ENCODE measurements at regions not wholly inside any gene's neighbourhood (a gene's known extent, or its start where the extent isn't known, plus 50 kb on each side); places are given as distances from the start of the nearest gene placed in this dataset.
A peak's percentile ranks its signal among the peaks of the same experiment; 100 is the strongest.

DNA sequence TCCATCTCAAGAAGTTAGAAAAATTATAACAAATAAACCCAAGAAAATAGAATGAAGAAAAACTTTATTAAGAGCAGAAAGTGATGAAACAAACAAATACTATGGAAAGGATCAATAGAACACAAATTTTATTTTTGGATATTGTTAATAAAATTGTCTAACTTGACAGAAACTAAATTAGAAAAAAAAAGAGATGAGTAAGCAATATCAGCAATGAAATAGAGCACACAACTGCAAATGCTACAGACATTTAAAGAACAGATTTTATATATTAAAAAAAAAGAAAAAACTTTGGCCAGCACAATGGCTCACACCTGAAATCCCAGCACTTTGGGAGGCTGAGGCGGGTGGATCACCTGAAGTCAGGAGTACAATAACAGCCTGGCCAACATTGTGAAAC lies 628.0 kb downstream of the EPHA7 start:
- no peaks in the 10 kb centered on the region for H3K27me3 ChIP-seq
- no peak for TF ChIP-seq POLR2A (IDR thresholded peaks at IDR 0.05)
- no peaks in the 10 kb centered on the region for H3K9me3 ChIP-seq
- no peaks in the 10 kb centered on the region for H3K4me1 ChIP-seq
- 67% methylated on average over 1 of the region's 1 CpG for WGBS (ENCODE audit: insufficient coverage, low coverage, low lambda C conversion rate, missing lambda C conversion rate)
- H3K4me3 ChIP-seq: no peak overlapping the region
- intact Hi-C loops (cut with DNase I): no loop called here
- no peak overlapping the region for H3K27ac ChIP-seq
- DNase-seq (no peak), ATAC-seq (no peak)
- no peaks in the 10 kb centered on the region for H3K36me3 ChIP-seq

DNA sequence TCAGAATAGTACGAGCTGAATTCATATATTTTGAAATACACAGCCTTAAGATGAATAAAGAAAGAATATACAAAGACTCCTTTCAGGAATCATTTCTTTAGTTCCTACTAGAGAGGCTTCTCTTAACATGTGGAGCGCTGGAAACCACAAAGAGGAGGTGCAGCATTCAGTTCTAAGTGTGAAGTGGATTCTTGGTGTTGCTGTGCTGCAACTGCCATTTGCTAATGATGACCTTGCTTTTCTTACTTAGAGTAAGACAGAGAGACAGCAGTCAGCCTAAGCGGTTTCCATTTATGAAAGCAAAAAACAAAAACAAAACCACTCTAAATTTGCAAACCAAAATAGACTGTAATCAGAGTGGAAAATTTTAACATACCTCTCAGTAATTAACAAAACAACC lies 629.0 kb downstream of the EPHA7 start:
- H3K4me3 ChIP-seq: no peak overlapping the region
- ATAC-seq (no peak), DNase-seq (no peak)
- no peaks in the 10 kb centered on the region for H3K4me1 ChIP-seq
- intact Hi-C loops (cut with DNase I): no loop called here
- H3K27me3 ChIP-seq: no peaks in the 10 kb centered on the region
- 53% methylated on average over 3 of the region's 3 CpGs for WGBS (ENCODE audit: insufficient coverage, low coverage, low lambda C conversion rate, missing lambda C conversion rate)
- H3K9me3 ChIP-seq: no peaks in the 10 kb centered on the region
- H3K36me3 ChIP-seq: no peaks in the 10 kb centered on the region
- TF ChIP-seq, protein P1, sequence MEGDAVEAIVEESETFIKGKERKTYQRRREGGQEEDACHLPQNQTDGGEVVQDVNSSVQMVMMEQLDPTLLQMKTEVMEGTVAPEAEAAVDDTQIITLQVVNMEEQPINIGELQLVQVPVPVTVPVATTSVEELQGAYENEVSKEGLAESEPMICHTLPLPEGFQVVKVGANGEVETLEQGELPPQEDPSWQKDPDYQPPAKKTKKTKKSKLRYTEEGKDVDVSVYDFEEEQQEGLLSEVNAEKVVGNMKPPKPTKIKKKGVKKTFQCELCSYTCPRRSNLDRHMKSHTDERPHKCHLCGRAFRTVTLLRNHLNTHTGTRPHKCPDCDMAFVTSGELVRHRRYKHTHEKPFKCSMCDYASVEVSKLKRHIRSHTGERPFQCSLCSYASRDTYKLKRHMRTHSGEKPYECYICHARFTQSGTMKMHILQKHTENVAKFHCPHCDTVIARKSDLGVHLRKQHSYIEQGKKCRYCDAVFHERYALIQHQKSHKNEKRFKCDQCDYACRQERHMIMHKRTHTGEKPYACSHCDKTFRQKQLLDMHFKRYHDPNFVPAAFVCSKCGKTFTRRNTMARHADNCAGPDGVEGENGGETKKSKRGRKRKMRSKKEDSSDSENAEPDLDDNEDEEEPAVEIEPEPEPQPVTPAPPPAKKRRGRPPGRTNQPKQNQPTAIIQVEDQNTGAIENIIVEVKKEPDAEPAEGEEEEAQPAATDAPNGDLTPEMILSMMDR (IDR thresholded peaks at IDR 0.05): no peak
- TF ChIP-seq POLR2A (IDR thresholded peaks at IDR 0.05): no peak
- no peak overlapping the region for H3K27ac ChIP-seq

DNA sequence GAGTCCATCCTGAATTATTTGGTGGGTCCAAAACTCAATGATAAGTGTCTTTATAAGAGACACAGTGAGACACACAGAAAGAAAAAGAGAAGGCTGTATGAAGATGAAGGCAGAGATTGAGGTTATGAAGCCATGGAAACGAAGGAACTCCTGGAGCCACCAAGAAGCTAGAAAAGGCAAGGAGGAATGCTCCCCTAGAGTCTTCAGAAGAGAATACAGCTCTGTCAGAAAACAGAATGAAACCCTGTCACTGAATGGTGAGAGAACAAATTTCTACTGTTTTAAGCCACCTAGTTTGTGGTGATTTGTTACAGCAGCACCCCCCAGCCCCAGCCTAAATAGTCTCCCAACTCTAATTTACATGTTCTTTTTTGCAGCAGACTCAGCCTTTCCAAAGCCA lies 635.1 kb downstream of the EPHA7 start:
- Histone ChIP-seq H3K9me3 (no peaks in the 10 kb centered on the region), H3K27me3 (no peaks in the 10 kb centered on the region), H3K27ac (no peak overlapping the region), H3K4me3 (no peak overlapping the region), H3K36me3 (no peaks in the 10 kb centered on the region), H3K4me1 (no peaks in the 10 kb centered on the region)
- WGBS (ENCODE audit: insufficient coverage, low coverage, low lambda C conversion rate, missing lambda C conversion rate): 19% methylated on average over 1 of the region's 1 CpG
- TF ChIP-seq POLR2A (IDR thresholded peaks at IDR 0.05): no peak
- no peak for DNase-seq
- intact Hi-C loops (cut with DNase I): no loop called here
- ATAC-seq: no peak

DNA sequence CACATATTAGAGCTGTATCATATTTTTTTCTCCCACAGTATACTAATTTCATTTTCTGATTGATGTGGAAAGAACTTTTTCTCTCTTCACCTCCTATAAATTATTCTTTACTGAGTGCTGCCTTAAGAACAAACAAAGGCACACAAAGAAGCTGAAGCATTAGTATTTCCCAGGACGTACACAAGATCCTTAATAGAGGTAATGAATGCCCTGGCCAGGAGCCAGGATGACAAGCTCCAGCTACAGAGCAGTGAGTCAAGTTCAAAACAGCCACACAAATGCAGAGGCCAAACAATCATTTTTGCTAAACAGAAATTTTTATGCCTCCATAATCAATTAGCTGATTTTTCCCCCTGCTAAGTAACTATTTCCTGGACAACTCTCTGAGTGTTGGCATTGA lies 639.6 kb downstream of the EPHA7 start:
- DNase-seq: no peak
- no peak overlapping the region for H3K4me3 ChIP-seq
- no peaks in the 10 kb centered on the region for H3K27me3 ChIP-seq
- TF ChIP-seq, protein P1 (IDR thresholded peaks at IDR 0.05): no peak
- no peak for TF ChIP-seq POLR2A (IDR thresholded peaks at IDR 0.05)
- H3K4me1 ChIP-seq: no peaks in the 10 kb centered on the region
- ATAC-seq: no peak
- no peaks in the 10 kb centered on the region for H3K9me3 ChIP-seq
- H3K27ac ChIP-seq: no peak overlapping the region
- WGBS (ENCODE audit: insufficient coverage, low coverage, low lambda C conversion rate, missing lambda C conversion rate): 8% methylated on average over 1 of the region's 1 CpG
- intact Hi-C loops (cut with DNase I): no loop called here
- no peaks in the 10 kb centered on the region for H3K36me3 ChIP-seq

DNA sequence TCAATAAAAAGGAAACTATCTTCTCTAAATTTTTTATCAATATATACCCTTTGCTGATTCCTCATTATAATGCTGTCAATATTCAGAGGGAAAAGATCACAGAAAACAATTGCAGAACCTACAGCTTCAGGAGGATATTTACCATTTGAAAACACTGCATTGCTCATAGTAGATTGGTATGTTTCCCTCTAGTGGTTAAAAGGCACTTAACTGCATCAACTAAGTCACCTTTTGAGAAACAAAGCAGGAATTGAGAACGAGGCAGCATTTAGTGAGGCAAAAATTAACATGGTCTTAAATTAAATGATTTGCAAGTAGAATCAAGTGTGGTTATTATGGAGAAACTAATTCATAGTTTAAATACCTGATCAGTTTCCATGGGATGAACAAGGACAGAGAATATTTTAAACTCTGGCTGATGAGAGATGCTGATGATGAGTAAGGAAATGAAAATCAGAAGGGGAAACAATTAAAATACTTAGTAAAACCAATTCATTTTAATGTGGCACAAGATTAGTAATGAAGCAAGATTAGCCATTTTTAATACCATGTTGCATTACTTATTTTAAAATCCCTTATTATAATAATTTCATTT lies 642.1 kb downstream of the EPHA7 start:
- Histone ChIP-seq H3K4me3 (no peak overlapping the region), H3K27me3 (no peaks in the 10 kb centered on the region), H3K36me3 (no peaks in the 10 kb centered on the region), H3K4me1 (no peaks in the 10 kb centered on the region), H3K9me3 (no peaks in the 10 kb centered on the region), H3K27ac (no peak overlapping the region)
- TF ChIP-seq, protein P1 (IDR thresholded peaks at IDR 0.05): peak; percentile 12 to 39 (median 32)
- no peak for TF ChIP-seq POLR2A (IDR thresholded peaks at IDR 0.05)
- DNase-seq: no peak
- WGBS (ENCODE audit: insufficient coverage, low coverage, low lambda C conversion rate, missing lambda C conversion rate): 5% methylated on average over 1 of the region's 1 CpG
- peak in 1 of 4 donors; percentile 32 for ATAC-seq
- intact Hi-C loops (cut with DNase I): no loop called here

DNA sequence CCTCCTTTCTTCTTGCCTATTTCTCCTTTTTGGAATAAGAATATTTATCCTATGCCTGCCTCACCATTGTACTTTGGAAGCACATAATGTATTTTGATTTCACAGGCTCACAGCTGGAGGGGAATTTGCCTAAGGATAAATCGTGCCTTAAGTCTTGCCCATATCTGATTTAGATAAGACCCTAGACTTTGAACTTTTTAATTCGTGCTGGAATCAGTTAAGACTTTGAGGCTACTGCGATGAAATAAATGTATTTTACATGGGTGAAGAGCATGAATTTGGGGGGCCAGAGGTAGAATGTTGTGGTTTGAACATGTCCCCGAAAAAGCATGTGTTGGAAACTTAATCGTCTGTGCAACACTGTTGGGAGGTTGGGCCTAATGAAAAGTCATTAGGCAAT lies 648.8 kb downstream of the EPHA7 start:
- no peak for ATAC-seq
- WGBS (ENCODE audit: insufficient coverage, low coverage, low lambda C conversion rate, missing lambda C conversion rate): 39% methylated on average over 5 of the region's 5 CpGs
- H3K4me1 ChIP-seq: no peaks in the 10 kb centered on the region
- no peaks in the 10 kb centered on the region for H3K36me3 ChIP-seq
- no peak for TF ChIP-seq POLR2A (IDR thresholded peaks at IDR 0.05)
- TF ChIP-seq, protein P1 (IDR thresholded peaks at IDR 0.05): no peak
- no peak overlapping the region for H3K27ac ChIP-seq
- intact Hi-C loops (cut with DNase I): no loop called here
- no peaks in the 10 kb centered on the region for H3K27me3 ChIP-seq
- H3K9me3 ChIP-seq: no peaks in the 10 kb centered on the region
- H3K4me3 ChIP-seq: no peak overlapping the region
- DNase-seq: no peak
